HEK293 (cell line): ENCODE measurements at regions not wholly inside any gene's neighbourhood (a gene's known extent, or its start where the extent isn't known, plus 50 kb on each side); places are given as distances from the start of the nearest gene placed in this dataset.

ENCODE experiments used
- MYNN ChIP-seq: fragments of 450-650 bp; formaldehyde crosslinking; IDR thresholded peaks from 2 replicates; pipeline ENCODE4 v1.5.1; 2016; ENCODE audit warnings: missing biosample characterization, missing genetic modification characterization, borderline replicate concordance
- PRDM1 ChIP-seq: fragments of 450-650 bp; formaldehyde crosslinking; IDR thresholded peaks from 2 replicates; pipeline ENCODE4; 2016; ENCODE audit warnings: missing biosample characterization, missing genetic modification characterization
- SETDB1 ChIP-seq: IDR thresholded peaks from one replicate; pipeline ENCODE4 v1.6.1; 2017; ENCODE audit warnings: mild to moderate bottlenecking, low read length, moderate library complexity, mixed read lengths; ENCODE audit not compliant: insufficient read length
- TCF7L2 ChIP-seq: IDR thresholded peaks from 2 replicates; pipeline ENCODE4 v1.6.1; 2011; ENCODE audit warnings: low read depth, mild to moderate bottlenecking, inconsistent platforms, low read length, moderate library complexity, borderline replicate concordance
- YY1 ChIP-seq: fragments of 450-650 bp; formaldehyde crosslinking; IDR thresholded peaks from 2 replicates; pipeline ENCODE4 v1.5.1; 2018; ENCODE audit warnings: missing biosample characterization, missing genetic modification characterization
- ZNF174 ChIP-seq: fragments of 450-650 bp; formaldehyde crosslinking; IDR thresholded peaks from 2 replicates; pipeline ENCODE4 v1.5.0; 2017; ENCODE audit warnings: missing biosample characterization, mild to moderate bottlenecking, missing genetic modification characterization
- ZNF501 ChIP-seq: fragments of 450-650 bp; formaldehyde crosslinking; IDR thresholded peaks from 2 replicates; pipeline ENCODE4 v1.5.1; 2016; ENCODE audit warnings: missing biosample characterization, missing genetic modification characterization
- ZNF701 ChIP-seq: fragments of 450-650 bp; formaldehyde crosslinking; IDR thresholded peaks from 2 replicates; pipeline ENCODE4 v1.5.1; 2016; ENCODE audit warnings: missing biosample characterization, missing genetic modification characterization
- ZNF768 ChIP-seq: fragments of 450-650 bp; formaldehyde crosslinking; IDR thresholded peaks from 2 replicates; pipeline ENCODE4 v1.5.1; 2018; ENCODE audit warnings: missing biosample characterization, mild to moderate bottlenecking, missing genetic modification characterization
- TF ChIP-seq, protein P1 (sequence below): fragments of 450-650 bp; IDR thresholded peaks from 2 replicates; pipeline ENCODE4 v1.5.1; 2018; ENCODE audit warnings: missing biosample characterization, missing genetic modification characterization
- TF ChIP-seq, protein P2 (sequence below): fragments of 450-650 bp; formaldehyde crosslinking; IDR thresholded peaks from 2 replicates; pipeline ENCODE4 v1.5.1; 2016; ENCODE audit warnings: missing biosample characterization, missing genetic modification characterization
- TF ChIP-seq, protein P3 (sequence below): fragments of 450-650 bp; formaldehyde crosslinking; IDR thresholded peaks from 2 replicates; pipeline ENCODE4 v1.5.1; 2016; ENCODE audit warnings: missing biosample characterization, missing genetic modification characterization

DNA sequence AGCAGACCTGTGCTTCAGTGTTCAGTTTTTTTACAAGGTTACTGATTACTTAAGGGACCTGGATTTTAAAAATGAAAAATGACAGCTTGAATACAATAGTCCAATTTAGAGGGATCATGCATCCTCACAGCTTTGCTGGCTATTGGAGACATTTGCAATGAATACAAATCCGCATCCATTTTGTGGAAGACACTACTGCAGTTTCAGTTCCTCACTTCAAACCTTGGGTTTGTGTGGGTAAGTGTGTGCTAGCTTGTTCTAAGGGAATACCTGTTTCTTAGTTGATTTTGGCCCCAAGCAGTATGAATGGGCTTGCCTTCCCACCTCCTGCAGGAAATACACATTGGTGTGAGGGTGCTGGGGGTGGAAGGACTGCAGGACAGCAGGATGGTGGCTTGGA, 222.4 kb downstream of the OLFM4 start:
- TF ChIP-seq, protein P1, sequence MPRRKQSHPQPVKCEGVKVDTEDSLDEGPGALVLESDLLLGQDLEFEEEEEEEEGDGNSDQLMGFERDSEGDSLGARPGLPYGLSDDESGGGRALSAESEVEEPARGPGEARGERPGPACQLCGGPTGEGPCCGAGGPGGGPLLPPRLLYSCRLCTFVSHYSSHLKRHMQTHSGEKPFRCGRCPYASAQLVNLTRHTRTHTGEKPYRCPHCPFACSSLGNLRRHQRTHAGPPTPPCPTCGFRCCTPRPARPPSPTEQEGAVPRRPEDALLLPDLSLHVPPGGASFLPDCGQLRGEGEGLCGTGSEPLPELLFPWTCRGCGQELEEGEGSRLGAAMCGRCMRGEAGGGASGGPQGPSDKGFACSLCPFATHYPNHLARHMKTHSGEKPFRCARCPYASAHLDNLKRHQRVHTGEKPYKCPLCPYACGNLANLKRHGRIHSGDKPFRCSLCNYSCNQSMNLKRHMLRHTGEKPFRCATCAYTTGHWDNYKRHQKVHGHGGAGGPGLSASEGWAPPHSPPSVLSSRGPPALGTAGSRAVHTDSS (tag by site-specific recombination): no peak
- TF ChIP-seq TCF7L2 (no peak), MYNN (tag by site-specific recombination) (no peak), YY1 (tag by site-specific recombination) (no peak), ZNF768 (no peak), PRDM1 (tag by site-specific recombination) (no peak), ZNF701 (tag by site-specific recombination) (no peak), ZNF174 (tag by site-specific recombination) (no peak), SETDB1 (no peak), ZNF501 (no peak)
- TF ChIP-seq, protein P2, sequence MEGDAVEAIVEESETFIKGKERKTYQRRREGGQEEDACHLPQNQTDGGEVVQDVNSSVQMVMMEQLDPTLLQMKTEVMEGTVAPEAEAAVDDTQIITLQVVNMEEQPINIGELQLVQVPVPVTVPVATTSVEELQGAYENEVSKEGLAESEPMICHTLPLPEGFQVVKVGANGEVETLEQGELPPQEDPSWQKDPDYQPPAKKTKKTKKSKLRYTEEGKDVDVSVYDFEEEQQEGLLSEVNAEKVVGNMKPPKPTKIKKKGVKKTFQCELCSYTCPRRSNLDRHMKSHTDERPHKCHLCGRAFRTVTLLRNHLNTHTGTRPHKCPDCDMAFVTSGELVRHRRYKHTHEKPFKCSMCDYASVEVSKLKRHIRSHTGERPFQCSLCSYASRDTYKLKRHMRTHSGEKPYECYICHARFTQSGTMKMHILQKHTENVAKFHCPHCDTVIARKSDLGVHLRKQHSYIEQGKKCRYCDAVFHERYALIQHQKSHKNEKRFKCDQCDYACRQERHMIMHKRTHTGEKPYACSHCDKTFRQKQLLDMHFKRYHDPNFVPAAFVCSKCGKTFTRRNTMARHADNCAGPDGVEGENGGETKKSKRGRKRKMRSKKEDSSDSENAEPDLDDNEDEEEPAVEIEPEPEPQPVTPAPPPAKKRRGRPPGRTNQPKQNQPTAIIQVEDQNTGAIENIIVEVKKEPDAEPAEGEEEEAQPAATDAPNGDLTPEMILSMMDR (tag by site-specific recombination): no peak
- TF ChIP-seq, protein P3, sequence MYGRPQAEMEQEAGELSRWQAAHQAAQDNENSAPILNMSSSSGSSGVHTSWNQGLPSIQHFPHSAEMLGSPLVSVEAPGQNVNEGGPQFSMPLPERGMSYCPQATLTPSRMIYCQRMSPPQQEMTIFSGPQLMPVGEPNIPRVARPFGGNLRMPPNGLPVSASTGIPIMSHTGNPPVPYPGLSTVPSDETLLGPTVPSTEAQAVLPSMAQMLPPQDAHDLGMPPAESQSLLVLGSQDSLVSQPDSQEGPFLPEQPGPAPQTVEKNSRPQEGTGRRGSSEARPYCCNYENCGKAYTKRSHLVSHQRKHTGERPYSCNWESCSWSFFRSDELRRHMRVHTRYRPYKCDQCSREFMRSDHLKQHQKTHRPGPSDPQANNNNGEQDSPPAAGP (tag by site-specific recombination): no peak
